GM23338 (cell line): ENCODE measurements at regions not wholly inside any gene's neighbourhood (a gene's known extent, or its start where the extent isn't known, plus 50 kb on each side); places are given as distances from the start of the nearest gene placed in this dataset.

ENCODE experiments used
- CREB1 ChIP-seq: fragments of 250-450 bp; sonication (Bioruptor Pico); IDR thresholded peaks from 2 replicates; pipeline ENCODE4 v1.5.0; 2020; ENCODE audit warnings: low read depth, mild to moderate bottlenecking, moderate library complexity
- EZH2 ChIP-seq: fragments of 200-600 bp; sonication (generic); IDR thresholded peaks from one replicate; pipeline ENCODE4 v1.8.0; 2017; ENCODE audit warnings: antibody characterized with exemption, mild to moderate bottlenecking, low read depth; ENCODE audit not compliant: unreplicated experiment
- EZH2phosphoT487 ChIP-seq: fragments of 200-600 bp; sonication (generic); IDR thresholded peaks from one replicate; pipeline ENCODE4 v1.8.1; 2018; ENCODE audit warnings: antibody characterized with exemption; ENCODE audit not compliant: unreplicated experiment
- JUNB ChIP-seq: IDR thresholded peaks from one replicate; pipeline ENCODE4 v1.6.1; 2016; ENCODE audit warnings: antibody characterized with exemption; ENCODE audit not compliant: unreplicated experiment
- POLR2AphosphoS5 ChIP-seq: IDR thresholded peaks from 2 replicates; pipeline ENCODE4 v1.6.1; 2016; ENCODE audit warnings: antibody characterized with exemption, low read depth
- REST ChIP-seq: IDR thresholded peaks from one replicate; pipeline ENCODE4 v1.6.1; 2018; ENCODE audit warnings: antibody characterized with exemption; ENCODE audit not compliant: unreplicated experiment
- STAT1 ChIP-seq: IDR thresholded peaks from one replicate; pipeline ENCODE4 v1.6.1; 2016; ENCODE audit warnings: antibody characterized with exemption; ENCODE audit not compliant: unreplicated experiment
- ZNF114 ChIP-seq: fragments of 250-450 bp; sonication (Bioruptor Pico); IDR thresholded peaks from 2 replicates; pipeline ENCODE4 v1.5.0; 2020; ENCODE audit warnings: mild to moderate bottlenecking, moderate library complexity
- ZNF462 ChIP-seq: fragments of 250-450 bp; sonication (Bioruptor Pico); IDR thresholded peaks from 2 replicates; pipeline ENCODE4 v1.5.0; 2020; ENCODE audit warnings: mild to moderate bottlenecking, moderate library complexity
- TF ChIP-seq, protein P1 (sequence below), 2 experiments: fragments of 200-600 bp in 1 of 2; sonication (generic) in 1 of 2; conservative IDR thresholded peaks; 2 replicates each; pipeline versions ENCODE4 v1.5.1 to v1.6.1; 2016 to 2017; ENCODE audit warnings: antibody characterized with exemption in 2 of 2, low read depth in 2 of 2, mild to moderate bottlenecking in 2 of 2, moderate library complexity in 1 of 2

- TF ChIP-seq, protein P1, sequence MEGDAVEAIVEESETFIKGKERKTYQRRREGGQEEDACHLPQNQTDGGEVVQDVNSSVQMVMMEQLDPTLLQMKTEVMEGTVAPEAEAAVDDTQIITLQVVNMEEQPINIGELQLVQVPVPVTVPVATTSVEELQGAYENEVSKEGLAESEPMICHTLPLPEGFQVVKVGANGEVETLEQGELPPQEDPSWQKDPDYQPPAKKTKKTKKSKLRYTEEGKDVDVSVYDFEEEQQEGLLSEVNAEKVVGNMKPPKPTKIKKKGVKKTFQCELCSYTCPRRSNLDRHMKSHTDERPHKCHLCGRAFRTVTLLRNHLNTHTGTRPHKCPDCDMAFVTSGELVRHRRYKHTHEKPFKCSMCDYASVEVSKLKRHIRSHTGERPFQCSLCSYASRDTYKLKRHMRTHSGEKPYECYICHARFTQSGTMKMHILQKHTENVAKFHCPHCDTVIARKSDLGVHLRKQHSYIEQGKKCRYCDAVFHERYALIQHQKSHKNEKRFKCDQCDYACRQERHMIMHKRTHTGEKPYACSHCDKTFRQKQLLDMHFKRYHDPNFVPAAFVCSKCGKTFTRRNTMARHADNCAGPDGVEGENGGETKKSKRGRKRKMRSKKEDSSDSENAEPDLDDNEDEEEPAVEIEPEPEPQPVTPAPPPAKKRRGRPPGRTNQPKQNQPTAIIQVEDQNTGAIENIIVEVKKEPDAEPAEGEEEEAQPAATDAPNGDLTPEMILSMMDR (conservative IDR thresholded peaks at IDR 0.05; ENCODE audit: low read depth in 2 of 2): no peak
- TF ChIP-seq EZH2: no peak
- no peak for TF ChIP-seq POLR2AphosphoS5
- no peak for TF ChIP-seq EZH2phosphoT487
- no peak for TF ChIP-seq CREB1 (CRISPR knock-in tag)
- no peak for TF ChIP-seq JUNB
- TF ChIP-seq ZNF462 (CRISPR knock-in tag): no peak
- no peak for TF ChIP-seq ZNF114 (CRISPR knock-in tag)
- TF ChIP-seq STAT1: no peak
- no peak for TF ChIP-seq REST
Observed at GRCh38 chr4:19675172-19675811, 576.4 kb upstream of the SLIT2 start.
